ENCODE measurements at regions not wholly inside any gene's neighbourhood (a gene's known extent, or its start where the extent isn't known, plus 50 kb on each side); places are given as distances from the start of the nearest gene placed in this dataset.

DNA sequence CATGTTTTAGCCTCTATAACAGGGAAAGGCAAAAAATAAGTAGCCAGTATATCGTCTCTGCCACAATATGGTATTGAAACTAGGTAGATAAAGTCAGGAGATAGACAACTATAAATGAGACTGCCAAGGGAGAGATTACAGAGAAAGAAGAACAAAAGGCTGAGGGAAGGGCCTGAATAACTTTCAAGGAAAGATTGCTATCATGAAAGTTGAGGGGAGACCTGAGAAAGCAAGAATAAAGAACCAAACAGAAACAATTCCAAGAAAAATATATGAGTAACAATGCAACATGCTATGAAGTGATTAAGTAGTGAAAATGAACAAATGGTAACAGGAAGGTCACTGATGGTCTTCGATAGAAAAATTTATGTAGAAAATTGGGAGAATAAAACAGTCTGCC lies 690.1 kb downstream of the METTL15 start:
- Histone ChIP-seq H3K9me3 (no peaks in the 10 kb centered on the region), H3F3A (replicated peaks; ENCODE audit: insufficient read depth) (peaks cover 5% of the 10 kb centered on the region), H3K4me3 (ENCODE audit: low read depth in 2 of 2, low read length in 1 of 2) (no peak overlapping the region), H3K9ac (no peak overlapping the region), H2AFZ (ENCODE audit: low read depth) (no peak overlapping the region), H3K27ac (ENCODE audit: low read depth in 2 of 2, low read length in 1 of 2) (no peak overlapping the region), H3K79me2 (ENCODE audit: insufficient read depth) (no peaks in the 10 kb centered on the region), H4K20me1 (ENCODE audit: insufficient read depth) (no peaks in the 10 kb centered on the region), H3K4me1 (ENCODE audit: control insufficient read depth in 1 of 2, insufficient read depth in 2 of 2, low read depth in 1 of 2, low read length in 1 of 2) (no peaks in the 10 kb centered on the region; a peak in 1 of 4 replicates), H3K9me2 (no peaks in the 10 kb centered on the region), H3K36me3 (replicated peaks in 1 of 2; ENCODE audit: control insufficient read depth in 1 of 2, insufficient read depth in 2 of 2, low read length in 1 of 2) (no peaks in the 10 kb centered on the region), H3K4me2 (peak overlapping the region; percentile 34; the same call in 1 of the 2 replicates), H3K27me3 (ENCODE audit: insufficient read depth) (no peaks in the 10 kb centered on the region)
- no peak for DNase-seq
- ChIA-PET POLR2A (no interaction called here), CTCF (interaction anchor here (0.6 kb wide), 1 partner anchor 17 kb away, joined by 3 read pairs; no protein-coding TSS in a partner anchor)
- no peak for TF ChIP-seq YY1 (IDR thresholded peaks at IDR 0.05; ENCODE audit: low read depth)
- no peak for TF ChIP-seq POLR2AphosphoS5 (IDR thresholded peaks at IDR 0.05; ENCODE audit: low read depth, low read length)
- TF ChIP-seq, protein P1, sequence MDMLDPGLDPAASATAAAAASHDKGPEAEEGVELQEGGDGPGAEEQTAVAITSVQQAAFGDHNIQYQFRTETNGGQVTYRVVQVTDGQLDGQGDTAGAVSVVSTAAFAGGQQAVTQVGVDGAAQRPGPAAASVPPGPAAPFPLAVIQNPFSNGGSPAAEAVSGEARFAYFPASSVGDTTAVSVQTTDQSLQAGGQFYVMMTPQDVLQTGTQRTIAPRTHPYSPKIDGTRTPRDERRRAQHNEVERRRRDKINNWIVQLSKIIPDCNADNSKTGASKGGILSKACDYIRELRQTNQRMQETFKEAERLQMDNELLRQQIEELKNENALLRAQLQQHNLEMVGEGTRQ (IDR thresholded peaks at IDR 0.05; ENCODE audit: borderline replicate concordance, low read depth, low read length) = no peak
- no peak for TF ChIP-seq NFIC (IDR thresholded peaks at IDR 0.05; ENCODE audit: borderline replicate concordance)
- no peak for TF ChIP-seq SMC3 (IDR thresholded peaks at IDR 0.05; ENCODE audit: low read depth, low read length)
- no peak for TF ChIP-seq CHD2 (IDR thresholded peaks at IDR 0.05; ENCODE audit: low read length, partially characterized antibody)
- no peak for TF ChIP-seq MXI1 (IDR thresholded peaks at IDR 0.05; ENCODE audit: low read depth, low read length)
- TF ChIP-seq, protein P2, sequence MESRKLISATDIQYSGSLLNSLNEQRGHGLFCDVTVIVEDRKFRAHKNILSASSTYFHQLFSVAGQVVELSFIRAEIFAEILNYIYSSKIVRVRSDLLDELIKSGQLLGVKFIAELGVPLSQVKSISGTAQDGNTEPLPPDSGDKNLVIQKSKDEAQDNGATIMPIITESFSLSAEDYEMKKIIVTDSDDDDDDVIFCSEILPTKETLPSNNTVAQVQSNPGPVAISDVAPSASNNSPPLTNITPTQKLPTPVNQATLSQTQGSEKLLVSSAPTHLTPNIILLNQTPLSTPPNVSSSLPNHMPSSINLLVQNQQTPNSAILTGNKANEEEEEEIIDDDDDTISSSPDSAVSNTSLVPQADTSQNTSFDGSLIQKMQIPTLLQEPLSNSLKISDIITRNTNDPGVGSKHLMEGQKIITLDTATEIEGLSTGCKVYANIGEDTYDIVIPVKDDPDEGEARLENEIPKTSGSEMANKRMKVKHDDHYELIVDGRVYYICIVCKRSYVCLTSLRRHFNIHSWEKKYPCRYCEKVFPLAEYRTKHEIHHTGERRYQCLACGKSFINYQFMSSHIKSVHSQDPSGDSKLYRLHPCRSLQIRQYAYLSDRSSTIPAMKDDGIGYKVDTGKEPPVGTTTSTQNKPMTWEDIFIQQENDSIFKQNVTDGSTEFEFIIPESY (IDR thresholded peaks at IDR 0.05; ENCODE audit: borderline replicate concordance, low read depth) = no peak
- TF ChIP-seq TEAD4 (IDR thresholded peaks at IDR 0.05; ENCODE audit: borderline replicate concordance, insufficient read depth) = no peak
- WGBS (ENCODE audit: low lambda C conversion rate) = 36% methylated on average over 2 of the region's 2 CpGs

- no peaks in the 10 kb centered on the region for H3K27me3 ChIP-seq (ENCODE audit: insufficient read depth)
- TF ChIP-seq FOXJ3 (CRISPR knock-in tag; IDR thresholded peaks at IDR 0.05) = no peak
- TF ChIP-seq SMC3 (IDR thresholded peaks at IDR 0.05; ENCODE audit: low read depth, low read length) = no peak
- no peak for TF ChIP-seq RAD21 (IDR thresholded peaks at IDR 0.05; ENCODE audit: low read length)
- TF ChIP-seq, protein P3, sequence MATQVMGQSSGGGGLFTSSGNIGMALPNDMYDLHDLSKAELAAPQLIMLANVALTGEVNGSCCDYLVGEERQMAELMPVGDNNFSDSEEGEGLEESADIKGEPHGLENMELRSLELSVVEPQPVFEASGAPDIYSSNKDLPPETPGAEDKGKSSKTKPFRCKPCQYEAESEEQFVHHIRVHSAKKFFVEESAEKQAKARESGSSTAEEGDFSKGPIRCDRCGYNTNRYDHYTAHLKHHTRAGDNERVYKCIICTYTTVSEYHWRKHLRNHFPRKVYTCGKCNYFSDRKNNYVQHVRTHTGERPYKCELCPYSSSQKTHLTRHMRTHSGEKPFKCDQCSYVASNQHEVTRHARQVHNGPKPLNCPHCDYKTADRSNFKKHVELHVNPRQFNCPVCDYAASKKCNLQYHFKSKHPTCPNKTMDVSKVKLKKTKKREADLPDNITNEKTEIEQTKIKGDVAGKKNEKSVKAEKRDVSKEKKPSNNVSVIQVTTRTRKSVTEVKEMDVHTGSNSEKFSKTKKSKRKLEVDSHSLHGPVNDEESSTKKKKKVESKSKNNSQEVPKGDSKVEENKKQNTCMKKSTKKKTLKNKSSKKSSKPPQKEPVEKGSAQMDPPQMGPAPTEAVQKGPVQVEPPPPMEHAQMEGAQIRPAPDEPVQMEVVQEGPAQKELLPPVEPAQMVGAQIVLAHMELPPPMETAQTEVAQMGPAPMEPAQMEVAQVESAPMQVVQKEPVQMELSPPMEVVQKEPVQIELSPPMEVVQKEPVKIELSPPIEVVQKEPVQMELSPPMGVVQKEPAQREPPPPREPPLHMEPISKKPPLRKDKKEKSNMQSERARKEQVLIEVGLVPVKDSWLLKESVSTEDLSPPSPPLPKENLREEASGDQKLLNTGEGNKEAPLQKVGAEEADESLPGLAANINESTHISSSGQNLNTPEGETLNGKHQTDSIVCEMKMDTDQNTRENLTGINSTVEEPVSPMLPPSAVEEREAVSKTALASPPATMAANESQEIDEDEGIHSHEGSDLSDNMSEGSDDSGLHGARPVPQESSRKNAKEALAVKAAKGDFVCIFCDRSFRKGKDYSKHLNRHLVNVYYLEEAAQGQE (IDR thresholded peaks at IDR 0.05; ENCODE audit: low read depth, low read length) = no peak
- TF ChIP-seq CHD2 (IDR thresholded peaks at IDR 0.05; ENCODE audit: low read length, partially characterized antibody) = no peak
- TF ChIP-seq EP300 (IDR thresholded peaks at IDR 0.05; ENCODE audit: borderline replicate concordance in 1 of 2, low read depth in 1 of 2, low read length in 1 of 2) = no peak
- TF ChIP-seq USF1 (IDR thresholded peaks at IDR 0.05; ENCODE audit: borderline replicate concordance, low read depth) = no peak
- no peak for TF ChIP-seq NFIC (IDR thresholded peaks at IDR 0.05; ENCODE audit: borderline replicate concordance)
- no peak overlapping the region for H3K9ac ChIP-seq
- peaks cover 5% of the 10 kb centered on the region for H3F3A ChIP-seq (replicated peaks; ENCODE audit: insufficient read depth)
- H3K9me2 ChIP-seq = no peaks in the 10 kb centered on the region
- ChIA-PET CTCF (no interaction called here), POLR2A (no interaction called here)
- whole genome bisulfite sequencing (ENCODE audit: low lambda C conversion rate) = 53% methylated on average over 3 of the region's 3 CpGs
- no peak overlapping the region for H3K4me2 ChIP-seq
- H2AFZ ChIP-seq (ENCODE audit: low read depth) = no peak overlapping the region
- no peaks in the 10 kb centered on the region for H4K20me1 ChIP-seq (ENCODE audit: insufficient read depth)
- no peaks in the 10 kb centered on the region for H3K36me3 ChIP-seq (replicated peaks in 1 of 2; ENCODE audit: control insufficient read depth in 1 of 2, insufficient read depth in 2 of 2, low read length in 1 of 2)
- no peaks in the 10 kb centered on the region for H3K79me2 ChIP-seq (ENCODE audit: insufficient read depth)
- H3K4me1 ChIP-seq (ENCODE audit: control insufficient read depth in 1 of 2, insufficient read depth in 2 of 2, low read depth in 1 of 2, low read length in 1 of 2) = no peaks in the 10 kb centered on the region; a peak in 1 of 4 replicates
- no peak overlapping the region for H3K27ac ChIP-seq (ENCODE audit: low read depth in 2 of 2, low read length in 1 of 2)
- H3K4me3 ChIP-seq (ENCODE audit: low read depth in 2 of 2, low read length in 1 of 2) = no peak overlapping the region
- no peaks in the 10 kb centered on the region for H3K9me3 ChIP-seq
- no peak for DNase-seq
Observed at GRCh38 chr11:28797536-28797935, 689.3 kb downstream of the METTL15 start.
